Mesendoderm (in vitro differentiated cells): ENCODE measurements at regions not wholly inside any gene's neighbourhood (a gene's known extent, or its start where the extent isn't known, plus 50 kb on each side); places are given as distances from the start of the nearest gene placed in this dataset.
"Not testable (repeated sequence)": the region's sequence is repeated elsewhere in the genome, so short reads cannot be mapped to it uniquely, and the experiment has no call there.

Source experiments
- DNase-seq: peaks from one replicate; pipeline ENCODE4 v3.0.0; 2013
- H2AK5ac ChIP-seq: 2 replicates; pipeline ENCODE4 v1.6.1; 2013; ENCODE audit warnings: low read length, inconsistent platforms
- H2BK120ac ChIP-seq: 2 replicates; pipeline ENCODE4 v1.6.1; 2013; ENCODE audit warnings: low read depth, mild to moderate bottlenecking, low read length, moderate library complexity, mixed read lengths
- H2BK15ac ChIP-seq: replicated peaks from 2 replicates; pipeline ENCODE4 v1.6.1; 2013; ENCODE audit warnings: low read depth, mild to moderate bottlenecking, moderate library complexity
- H2BK5ac ChIP-seq: 2 replicates; pipeline ENCODE4 v1.6.1; 2013; ENCODE audit warnings: low read length, inconsistent platforms
- H3K18ac ChIP-seq: 2 replicates; pipeline ENCODE4 v1.6.1; 2013; ENCODE audit warnings: mild to moderate bottlenecking, low read length, mixed read lengths
- H3K23ac ChIP-seq: one replicate; pipeline ENCODE4 v1.6.1; 2013; ENCODE audit warnings: low read length
- H3K27ac ChIP-seq: 2 replicates; pipeline ENCODE4 v1.5.1; 2013; ENCODE audit warnings: low read depth, mild to moderate bottlenecking, inconsistent platforms, low read length, moderate library complexity
- H3K27me3 ChIP-seq: 2 replicates; pipeline ENCODE4 v1.6.1; 2013; ENCODE audit warnings: low read length, control low read depth, mild to moderate bottlenecking, inconsistent platforms; ENCODE audit not compliant: insufficient read depth, poor library complexity
- H3K36me3 ChIP-seq: 2 replicates; pipeline ENCODE4 v1.6.1; 2013; ENCODE audit warnings: low read length, inconsistent platforms; ENCODE audit not compliant: control insufficient read depth, insufficient read depth
- H3K4ac ChIP-seq: one replicate; pipeline ENCODE4 v1.6.1; 2013; ENCODE audit warnings: low read depth, mild to moderate bottlenecking, low read length, moderate library complexity
- H3K4me1 ChIP-seq: 2 replicates; pipeline ENCODE4 v1.6.1; 2013; ENCODE audit warnings: low read depth, low read length, inconsistent platforms; ENCODE audit not compliant: control insufficient read depth
- H3K4me2 ChIP-seq: 2 replicates; pipeline ENCODE4 v1.6.1; 2013; ENCODE audit warnings: low read length
- H3K4me3 ChIP-seq: 2 replicates; pipeline ENCODE4 v1.5.1; 2013; ENCODE audit warnings: mild to moderate bottlenecking, low read length
- H3K56ac ChIP-seq: one replicate; pipeline ENCODE4 v1.6.1; 2013; ENCODE audit warnings: low read length
- H3K79me1 ChIP-seq: 2 replicates; pipeline ENCODE4 v1.6.1; 2013; ENCODE audit warnings: low read length, inconsistent platforms
- H3K79me2 ChIP-seq: 2 replicates; pipeline ENCODE4 v1.6.1; 2013; ENCODE audit warnings: mild to moderate bottlenecking, low read length; ENCODE audit not compliant: control insufficient read depth, insufficient read depth
- H3K9ac ChIP-seq: 2 replicates; pipeline ENCODE4 v1.6.1; 2013; ENCODE audit warnings: low read length, inconsistent platforms
- H4K5ac ChIP-seq: one replicate; pipeline ENCODE4 v1.6.1; 2013; ENCODE audit warnings: low read length
- H4K8ac ChIP-seq: one replicate; pipeline ENCODE4 v1.6.1; 2013; ENCODE audit warnings: low read depth, mild to moderate bottlenecking, control low read depth, low read length, moderate library complexity
- WGBS: extraction: QIAGEN DNeasy Blood & Tissue Kit; methylation state at CpG from one replicate; pipeline ENCODE4 v1.1.7; 2013; ENCODE audit warnings: low lambda C conversion rate, missing lambda C conversion rate; ENCODE audit not compliant: insufficient coverage; ENCODE audit errors: extremely low coverage; 5-methylcytosine and 5-hydroxymethylcytosine counted together

- H3K36me3 ChIP-seq, H3K4me1 ChIP-seq, H3K27ac ChIP-seq, H3K23ac ChIP-seq, DNase-seq, H3K79me1 ChIP-seq, H3K56ac ChIP-seq, H4K8ac ChIP-seq, H3K79me2 ChIP-seq, H3K4me2 ChIP-seq, H3K4me3 ChIP-seq, H2BK120ac ChIP-seq, H2BK5ac ChIP-seq, H3K9ac ChIP-seq, H4K5ac ChIP-seq, H2BK15ac ChIP-seq, H3K27me3 ChIP-seq, H3K4ac ChIP-seq, H2AK5ac ChIP-seq: not testable (repeated sequence)
- WGBS, result no CpG with 5 or more reads among the region's 3 CpGs
- H3K18ac ChIP-seq, result peak overlapping the region; percentile 51
These were observed 64.5 kb downstream of the UGT2B28 start for GRCh38 chr4:69344786-69345185.

GRCh38 chr4:69348746-69349145, 68.5 kb downstream of the UGT2B28 start:
- whole genome bisulfite sequencing, result no CpG with 5 or more reads among the region's 10 CpGs

GRCh38 chr4:69360271-69360670, 80.0 kb downstream of the UGT2B28 start:
- Histone ChIP-seq H3K79me1 (no peaks in the 10 kb centered on the region), H2BK5ac (no peak overlapping the region), H3K4me1 (no peaks in the 10 kb centered on the region), H3K27me3 (no peaks in the 10 kb centered on the region), H4K8ac (no peak overlapping the region), H2AK5ac (no peak overlapping the region), H3K56ac (no peak overlapping the region), H3K27ac (no peak overlapping the region), H3K18ac (no peak overlapping the region), H3K4ac (no peak overlapping the region), H3K4me2 (no peak overlapping the region), H3K23ac (no peak overlapping the region), H2BK15ac (no peak overlapping the region), H3K9ac (no peak overlapping the region), H2BK120ac (no peak overlapping the region), H3K4me3 (no peak overlapping the region), H4K5ac (no peak overlapping the region), H3K79me2 (no peaks in the 10 kb centered on the region), H3K36me3 (no peaks in the 10 kb centered on the region)
- no peak for DNase-seq
- WGBS, result no CpG with 5 or more reads among the region's 1 CpG

More at GRCh38 chr4:69348746-69349145, 68.5 kb downstream of the UGT2B28 start:
- H3K23ac ChIP-seq, H2BK5ac ChIP-seq, H4K5ac ChIP-seq, H3K18ac ChIP-seq, H3K4ac ChIP-seq, H3K79me1 ChIP-seq, H2BK120ac ChIP-seq, H3K4me2 ChIP-seq, H3K27me3 ChIP-seq, H3K56ac ChIP-seq, H3K4me1 ChIP-seq, H3K4me3 ChIP-seq, H2AK5ac ChIP-seq, H4K8ac ChIP-seq, H3K79me2 ChIP-seq, H3K36me3 ChIP-seq, H3K27ac ChIP-seq, H2BK15ac ChIP-seq, H3K9ac ChIP-seq, DNase-seq: not testable (repeated sequence)

- H3K4me2 ChIP-seq, H4K8ac ChIP-seq, H3K79me1 ChIP-seq, H2BK120ac ChIP-seq, H3K4ac ChIP-seq, H3K4me3 ChIP-seq, H3K79me2 ChIP-seq, H4K5ac ChIP-seq, DNase-seq, H3K23ac ChIP-seq, H3K27me3 ChIP-seq, H3K9ac ChIP-seq, H3K4me1 ChIP-seq, H3K36me3 ChIP-seq, H3K27ac ChIP-seq, H3K18ac ChIP-seq, H2BK15ac ChIP-seq, H2BK5ac ChIP-seq, H3K56ac ChIP-seq, H2AK5ac ChIP-seq: not testable (repeated sequence)
These were observed 80.5 kb downstream of the UGT2B28 start for GRCh38 chr4:69360768-69361167.

GRCh38 chr4:69362351-69362750, 82.1 kb downstream of the UGT2B28 start:
- H3K4me1 ChIP-seq, result no peaks in the 10 kb centered on the region
- no peak overlapping the region for H3K9ac ChIP-seq
- no peak overlapping the region for H2BK15ac ChIP-seq
- H3K79me2 ChIP-seq, result no peaks in the 10 kb centered on the region
- H3K4ac ChIP-seq, result no peak overlapping the region
- H3K4me2 ChIP-seq, result no peak overlapping the region
- H3K56ac ChIP-seq, result no peak overlapping the region
- H3K23ac ChIP-seq, result no peak overlapping the region
- no peak for DNase-seq
- no peak overlapping the region for H4K8ac ChIP-seq
- no peak overlapping the region for H4K5ac ChIP-seq
- no peaks in the 10 kb centered on the region for H3K36me3 ChIP-seq
- no peaks in the 10 kb centered on the region for H3K79me1 ChIP-seq
- no peaks in the 10 kb centered on the region for H3K27me3 ChIP-seq
- H3K18ac ChIP-seq, result no peak overlapping the region
- H2BK5ac ChIP-seq, result no peak overlapping the region
- H2BK120ac ChIP-seq, result no peak overlapping the region
- no CpG with 5 or more reads among the region's 3 CpGs for WGBS
- no peak overlapping the region for H3K4me3 ChIP-seq
- no peak overlapping the region for H3K27ac ChIP-seq
- no peak overlapping the region for H2AK5ac ChIP-seq

- not testable (repeated sequence) for H3K36me3 ChIP-seq, H4K5ac ChIP-seq, DNase-seq, H3K4me2 ChIP-seq, H3K27ac ChIP-seq, H3K4me1 ChIP-seq, H2BK5ac ChIP-seq, H3K79me1 ChIP-seq, H4K8ac ChIP-seq, H3K27me3 ChIP-seq, H2BK120ac ChIP-seq, H3K56ac ChIP-seq, H3K18ac ChIP-seq, H3K4ac ChIP-seq, H2AK5ac ChIP-seq, H3K79me2 ChIP-seq, H2BK15ac ChIP-seq, H3K4me3 ChIP-seq, H3K23ac ChIP-seq, H3K9ac ChIP-seq
- no CpG with 5 or more reads among the region's 2 CpGs for WGBS
These were observed 87.4 kb downstream of the UGT2B28 start for GRCh38 chr4:69367664-69368063.
